NK-92 (cell line): ENCODE measurements at regions not wholly inside any gene's neighbourhood (a gene's known extent, or its start where the extent isn't known, plus 50 kb on each side); places are given as distances from the start of the nearest gene placed in this dataset.
"Not testable (repeated sequence)": the region's sequence is repeated elsewhere in the genome, so short reads cannot be mapped to it uniquely, and the experiment has no call there.

ENCODE experiments used
- DNase-seq: peaks from one replicate; lab custom pipeline; 2025; ENCODE audit not compliant: unreplicated experiment; lab: John Stamatoyannopoulos, UW

DNA sequence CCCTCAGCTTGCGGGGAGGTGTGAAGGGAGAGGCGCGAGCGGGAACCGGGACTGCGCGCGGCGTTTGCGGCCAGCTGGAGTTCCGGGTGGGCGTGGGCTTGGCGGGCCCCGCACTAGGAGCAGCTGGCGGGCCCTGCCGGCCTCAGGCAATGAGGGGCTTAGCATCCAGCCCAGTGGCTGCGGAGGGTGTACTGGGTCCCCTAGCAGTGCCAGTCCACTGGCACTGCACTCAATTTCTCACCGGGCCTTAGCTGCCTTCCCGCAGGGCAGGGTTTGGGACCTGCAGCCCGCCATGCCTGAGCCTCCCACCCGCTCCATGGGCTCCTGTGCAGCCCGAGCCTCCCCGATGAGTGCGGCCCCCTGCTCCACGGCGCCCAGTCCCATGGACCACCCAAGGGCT lies 163.5 kb upstream of the PTCH1 start:
- not testable (repeated sequence) for DNase-seq

DNA sequence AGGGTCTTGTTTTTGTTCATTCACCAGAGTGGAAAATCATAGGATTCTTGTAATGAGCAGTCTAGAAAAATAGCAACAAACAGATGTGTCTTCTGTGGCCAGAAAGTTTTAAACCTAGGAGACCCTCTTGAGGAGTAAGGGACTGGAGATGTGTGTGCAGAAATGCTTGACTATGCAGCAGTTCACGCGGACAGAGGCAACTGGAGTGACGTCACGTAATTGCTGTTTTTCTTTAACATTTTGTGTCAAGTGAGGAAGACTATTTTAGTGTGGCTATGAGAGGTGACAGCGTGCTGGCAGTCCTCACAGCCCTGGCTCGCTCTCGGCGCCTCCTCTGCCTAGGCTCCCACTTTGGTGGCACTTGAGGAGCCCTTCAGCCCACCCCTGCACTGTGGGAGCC lies 163.1 kb upstream of the PTCH1 start:
- DNase-seq: no peak

DNA sequence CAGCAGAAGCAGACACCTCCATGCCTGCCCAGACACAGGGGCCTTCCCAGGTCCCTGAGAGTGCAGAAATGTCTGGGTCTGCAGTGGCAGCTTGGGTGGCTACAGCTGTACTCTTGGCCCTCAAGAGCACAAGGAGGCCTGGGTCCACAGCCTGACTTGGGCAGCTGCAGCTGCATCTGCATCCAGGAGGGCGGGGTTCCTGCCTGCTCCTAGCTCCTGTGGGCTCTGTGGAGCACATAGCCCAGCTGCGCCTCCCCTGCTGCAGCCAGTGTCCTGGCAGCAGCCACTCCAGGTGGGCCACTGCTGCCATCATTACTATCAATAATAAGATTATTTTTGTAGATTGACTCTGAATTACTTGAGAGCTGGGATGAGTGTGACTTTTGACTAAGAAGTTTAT lies 162.0 kb upstream of the PTCH1 start:
- DNase-seq: no peak

DNA sequence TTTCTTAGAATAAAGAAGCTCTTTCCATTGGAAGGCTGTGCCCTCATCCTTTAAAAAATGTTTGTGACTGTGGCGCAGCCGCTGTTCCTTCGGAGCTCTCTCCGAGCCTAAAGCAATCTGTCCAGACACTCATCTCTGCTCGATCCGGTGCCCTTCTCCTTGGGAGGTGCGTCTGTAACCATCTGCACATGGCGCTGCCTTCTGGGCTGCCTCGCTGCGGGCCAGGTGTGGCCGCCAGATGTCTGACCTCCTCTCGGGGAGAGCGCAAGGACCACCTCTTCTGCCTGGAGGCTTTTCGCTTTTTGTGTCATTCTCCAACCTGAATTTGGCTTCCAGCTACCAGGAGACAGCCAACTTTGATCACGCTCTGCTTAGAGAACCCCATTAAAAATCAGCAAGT lies 153.4 kb upstream of the PTCH1 start:
- no peak for DNase-seq

DNA sequence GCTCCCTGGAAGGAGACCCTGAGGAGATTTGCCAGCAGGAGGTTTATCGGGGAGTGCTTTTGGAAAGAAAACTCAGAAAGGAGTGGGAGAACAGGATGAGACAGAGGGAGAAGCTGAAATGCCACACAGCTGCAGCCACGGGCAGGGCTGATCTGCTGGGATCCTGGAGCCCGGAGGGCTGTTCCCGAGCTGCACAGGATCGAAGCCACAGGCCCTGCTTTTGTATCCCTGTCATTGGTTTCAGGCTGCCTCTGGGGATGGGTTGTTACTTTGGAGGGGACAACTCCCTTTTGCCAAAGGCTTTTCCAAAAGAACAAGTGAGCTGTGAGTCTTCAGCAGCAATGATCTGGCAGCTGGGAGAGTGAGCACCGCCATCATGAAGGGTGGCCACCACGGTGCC lies 152.5 kb upstream of the PTCH1 start:
- no peak for DNase-seq

DNA sequence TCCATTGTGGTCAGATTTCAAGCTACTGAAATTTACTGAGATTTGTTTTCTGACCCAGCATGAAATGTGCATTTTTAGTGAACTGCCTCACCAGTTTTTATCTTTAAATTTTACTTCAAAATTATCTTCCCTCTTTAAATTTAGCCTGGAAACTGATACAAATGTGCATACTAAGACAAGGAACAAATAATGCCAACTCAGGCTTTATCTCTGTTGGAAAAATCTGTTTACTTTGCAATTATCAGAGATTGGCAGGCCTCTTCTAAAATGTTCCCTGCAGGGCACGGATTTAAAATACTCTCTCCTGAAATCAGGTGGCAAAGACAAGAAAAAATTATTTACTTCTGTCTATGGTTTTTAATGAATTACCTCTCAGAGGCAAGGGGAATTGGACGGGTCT lies 151.0 kb upstream of the PTCH1 start:
- DNase-seq: no peak

DNA sequence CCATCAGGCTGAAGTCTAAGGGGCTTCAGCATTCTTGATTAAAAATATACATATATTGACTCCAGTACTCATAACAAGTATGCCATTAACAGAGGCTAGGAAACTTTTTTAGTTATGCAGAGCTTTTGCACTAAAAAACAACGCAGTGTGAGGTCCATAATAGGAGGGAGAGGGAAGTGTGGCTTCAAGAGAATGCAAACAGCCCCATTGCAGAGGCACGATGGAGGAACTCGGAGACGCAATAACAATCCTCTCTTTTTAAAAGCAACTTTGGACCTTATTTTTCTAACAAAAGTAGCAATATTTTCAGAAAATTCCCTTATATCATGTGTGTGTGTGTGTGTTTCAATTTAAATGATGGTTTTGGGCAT lies 150.0 kb upstream of the PTCH1 start:
- DNase-seq: no peak

DNA sequence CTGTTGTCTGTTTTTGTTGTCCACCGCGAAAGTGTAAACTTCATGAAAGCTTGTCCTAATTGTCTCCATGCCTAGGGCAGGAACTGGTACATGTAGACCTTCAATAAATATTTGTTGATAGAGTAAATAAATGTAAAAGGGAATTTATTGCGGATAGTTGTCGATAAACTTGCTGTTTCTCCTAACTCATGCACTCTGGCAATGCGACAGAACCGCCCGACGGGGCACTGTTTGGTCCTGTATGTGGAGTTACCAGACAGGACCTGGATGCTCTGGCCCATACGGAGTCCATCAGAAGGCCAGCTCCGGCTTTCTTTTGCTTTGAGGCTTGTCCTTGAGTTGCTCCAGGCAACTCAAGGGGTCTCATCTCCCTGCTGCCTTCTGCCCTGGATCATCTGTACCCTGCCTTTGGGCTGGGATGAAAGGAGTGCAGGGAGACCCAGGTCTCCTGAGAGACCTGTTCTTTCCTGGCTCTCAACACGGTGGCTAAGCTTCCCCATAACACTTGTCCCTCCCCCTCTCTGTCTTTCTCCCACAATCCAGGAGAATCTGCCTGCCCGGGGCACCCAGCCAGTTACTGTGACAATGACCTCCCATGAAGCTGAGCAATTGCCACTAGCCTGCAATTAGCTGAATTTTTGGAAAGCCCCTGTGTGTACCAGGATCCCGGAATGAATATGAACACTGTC lies 149.5 kb upstream of the PTCH1 start:
- no peak for DNase-seq

DNA sequence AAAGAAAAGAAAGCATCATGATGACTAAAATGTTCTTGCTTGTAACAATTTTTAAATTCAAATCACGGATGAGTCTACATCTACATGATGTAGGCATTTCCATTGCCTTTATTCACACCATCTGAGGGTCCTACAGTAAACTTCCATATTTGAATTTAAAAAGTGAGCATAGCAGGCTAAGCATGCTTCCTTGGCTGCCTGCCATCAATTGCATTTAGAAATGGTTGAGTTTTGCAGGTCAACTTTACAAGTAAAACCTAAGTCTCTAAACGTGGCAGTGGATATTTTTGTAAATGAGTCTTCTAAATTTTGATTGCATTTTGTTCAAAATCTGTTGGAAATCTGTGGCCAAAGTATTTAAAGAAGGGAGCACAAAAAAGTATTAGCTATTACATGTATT lies 136.5 kb upstream of the PTCH1 start:
- no peak for DNase-seq

DNA sequence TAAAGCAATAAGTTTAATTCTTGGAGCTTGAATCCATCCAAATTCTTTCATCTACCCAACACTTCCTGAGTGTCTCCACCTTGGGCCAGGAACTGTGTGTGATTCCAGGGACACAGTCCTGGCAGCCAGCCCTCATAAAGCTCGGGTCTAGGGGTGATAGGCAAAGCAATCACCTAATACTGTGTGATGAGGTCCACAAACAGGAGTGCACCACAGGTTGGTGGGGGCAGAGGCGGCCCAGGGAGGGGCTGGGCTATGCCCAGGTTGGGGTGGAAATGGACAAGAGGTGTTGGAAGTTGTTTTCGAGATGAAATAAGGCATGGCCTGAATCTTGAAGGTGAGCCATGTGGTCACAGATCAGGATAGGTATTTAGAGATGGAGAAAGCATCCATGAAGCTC lies 133.9 kb upstream of the PTCH1 start:
- no peak for DNase-seq

DNA sequence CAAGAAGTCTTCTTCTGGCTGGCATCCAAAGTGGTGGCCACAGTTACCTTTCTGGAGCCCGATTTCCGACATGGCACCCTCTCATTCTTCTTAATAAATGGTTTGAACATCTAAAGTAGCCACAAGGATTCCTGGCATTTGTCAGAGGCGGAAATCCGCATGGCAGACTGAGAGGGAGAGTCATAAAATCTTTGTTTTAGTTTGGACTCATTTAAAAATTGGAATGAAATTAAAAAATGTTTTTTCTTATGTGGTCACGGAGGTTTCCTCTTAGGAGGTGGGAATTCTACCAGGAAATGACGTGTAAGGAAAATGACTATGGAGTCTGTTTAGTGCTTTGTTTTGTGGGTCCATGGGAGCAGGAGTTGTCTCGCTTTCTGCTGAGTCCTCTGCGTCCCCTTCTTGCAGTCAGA lies 133.0 kb upstream of the PTCH1 start:
- DNase-seq: no peak

DNA sequence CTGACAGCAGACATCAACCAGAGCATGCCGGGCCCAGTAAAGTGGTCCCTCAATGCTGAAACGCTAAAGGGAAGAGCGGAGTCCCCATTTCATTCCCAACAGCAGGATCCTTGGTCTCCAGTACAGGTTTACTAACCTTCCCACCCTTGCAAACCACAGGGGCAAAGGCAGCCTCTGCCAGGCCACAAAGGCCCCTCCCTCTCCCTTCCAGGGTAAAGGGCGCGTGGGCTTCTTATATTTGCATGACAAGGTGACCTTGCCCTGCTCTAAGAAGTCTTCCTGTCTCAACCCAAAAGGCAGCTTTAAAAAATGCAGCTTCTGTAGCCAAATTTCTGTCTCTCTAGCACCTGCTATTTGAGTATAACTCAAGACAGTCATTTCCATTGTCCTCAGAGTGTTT lies 131.5 kb upstream of the PTCH1 start:
- no peak for DNase-seq

DNA sequence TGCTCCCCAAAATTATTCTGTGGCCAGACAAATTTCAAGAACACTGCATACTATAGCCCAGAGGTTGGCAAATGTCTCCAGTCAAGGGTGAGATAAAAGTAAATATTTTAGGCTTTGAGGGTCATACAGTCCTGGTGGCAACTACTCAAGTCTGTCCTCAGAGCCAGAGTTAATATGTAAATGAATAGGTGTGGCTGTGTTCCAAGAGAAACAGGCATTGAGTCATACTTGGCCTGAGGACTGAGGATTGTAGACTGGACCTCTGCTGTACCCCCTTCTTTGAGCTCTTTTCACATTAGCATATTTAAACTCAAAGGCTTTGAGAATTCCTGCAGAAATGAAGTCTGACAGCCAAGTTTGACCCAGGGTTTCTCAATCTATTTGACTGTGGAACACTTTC lies 129.2 kb upstream of the PTCH1 start:
- DNase-seq: no peak

DNA sequence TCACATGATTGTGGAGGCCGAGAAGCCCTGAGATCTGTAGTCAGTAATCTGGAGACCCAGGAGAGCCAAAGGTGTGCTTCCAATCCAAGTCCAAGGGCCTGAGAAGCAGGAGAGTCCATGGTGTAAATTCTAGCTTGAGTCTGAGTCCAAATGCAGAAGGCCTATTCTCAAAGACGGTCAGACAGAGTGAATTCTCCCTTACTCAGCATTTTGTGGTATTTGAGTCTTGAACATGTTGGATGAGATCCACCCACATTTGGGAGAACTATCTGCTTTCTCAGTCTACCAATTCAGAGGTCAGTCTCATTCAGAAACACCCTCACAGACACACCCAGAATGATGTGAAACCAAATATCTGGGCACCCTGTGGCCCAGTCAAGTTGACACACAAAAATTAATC lies 128.8 kb upstream of the PTCH1 start:
- no peak for DNase-seq

DNA sequence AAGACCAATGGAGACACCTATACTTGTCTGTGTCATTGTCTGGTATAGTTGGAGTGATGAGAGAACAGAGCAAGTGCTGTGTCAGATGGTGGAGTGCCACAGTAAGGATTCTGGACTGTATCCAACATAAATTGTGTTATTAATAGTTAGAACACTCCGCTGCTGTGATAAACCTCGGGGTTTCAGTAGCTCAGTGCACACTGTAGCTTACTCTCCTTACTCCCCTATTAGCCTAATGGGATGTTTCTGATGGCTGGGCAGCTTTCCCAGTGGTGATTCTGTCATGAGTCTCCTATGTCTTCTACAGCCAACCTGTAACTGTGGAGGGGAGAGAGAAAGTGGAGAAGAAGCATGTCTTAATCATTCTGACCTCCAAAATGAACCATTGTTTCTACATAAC lies 127.6 kb upstream of the PTCH1 start:
- DNase-seq: no peak

DNA sequence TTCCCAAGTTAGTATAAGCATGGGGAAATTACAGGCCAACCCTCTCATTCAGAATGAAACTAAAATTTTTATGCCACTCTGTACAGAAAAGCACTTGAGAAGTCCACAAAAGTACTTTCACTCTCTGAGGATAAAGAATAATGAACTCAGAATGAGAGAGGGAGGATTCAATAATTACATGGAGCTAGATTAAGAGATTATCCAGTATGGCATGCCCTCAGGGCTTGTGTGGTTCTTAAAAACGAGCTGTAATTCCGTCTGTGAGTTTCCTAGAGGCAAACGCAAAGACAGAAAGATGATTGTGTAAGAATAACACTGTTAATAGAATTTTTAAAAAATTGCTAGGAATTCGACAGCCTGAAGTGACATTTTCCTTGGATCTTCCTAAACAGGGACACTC lies 126.8 kb upstream of the PTCH1 start:
- no peak for DNase-seq

DNA sequence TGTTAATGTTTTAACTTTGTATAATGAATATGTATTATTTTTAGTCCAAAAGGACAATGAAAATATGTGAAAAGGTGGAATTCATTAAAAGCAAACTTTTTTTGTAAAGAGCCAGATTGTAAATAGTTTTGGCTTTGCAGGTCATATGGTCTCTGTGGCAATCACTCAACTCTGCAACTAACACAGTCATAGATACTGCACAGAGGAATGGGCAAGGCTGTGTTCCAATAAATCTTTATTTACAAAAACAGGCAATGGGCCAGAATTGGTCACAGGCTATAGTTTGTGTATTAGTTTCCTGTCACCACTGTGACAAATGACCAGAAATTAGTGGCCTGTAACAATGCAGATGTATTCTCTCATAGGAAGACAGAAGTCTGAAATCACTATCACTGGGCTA lies 125.4 kb upstream of the PTCH1 start:
- no peak for DNase-seq

DNA sequence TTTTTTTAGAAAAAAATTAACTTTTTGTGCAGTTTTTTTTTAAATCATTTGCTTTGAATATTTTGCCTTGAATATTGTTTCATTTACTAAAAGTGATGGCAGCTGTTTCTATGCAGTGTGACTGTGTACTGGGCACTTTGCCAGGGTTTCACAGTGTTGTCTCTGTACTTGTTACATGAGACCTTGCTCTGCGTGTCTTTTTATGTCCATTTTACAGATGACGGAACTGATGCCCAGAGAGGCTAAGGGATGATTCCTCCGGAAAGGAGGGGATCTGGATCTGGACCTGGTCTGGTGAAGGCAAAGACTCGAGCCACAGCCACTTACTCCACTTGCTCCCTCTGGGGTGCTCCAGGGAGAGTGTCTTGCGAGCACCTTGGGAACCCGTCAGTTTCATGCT lies 124.8 kb upstream of the PTCH1 start:
- no peak for DNase-seq

DNA sequence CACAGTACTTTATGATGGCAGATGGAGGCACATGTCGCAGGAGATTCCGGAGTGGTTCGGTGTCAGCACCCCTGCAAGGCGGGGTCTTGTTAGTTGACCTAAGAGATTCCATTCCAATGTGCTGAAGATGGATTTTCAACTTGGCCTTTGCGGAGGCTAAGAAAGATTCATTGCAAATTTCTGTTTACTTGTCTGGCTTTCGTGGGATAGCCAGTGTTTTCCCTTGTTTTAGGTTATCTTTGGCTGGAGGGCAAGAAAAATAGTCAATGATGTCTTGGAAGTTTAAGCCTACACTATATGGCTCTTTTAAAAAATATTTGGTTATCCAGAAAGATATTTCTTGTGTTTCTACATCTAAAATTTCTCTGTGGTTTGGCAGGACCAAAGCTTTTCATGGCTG lies 123.6 kb upstream of the PTCH1 start:
- no peak for DNase-seq

DNA sequence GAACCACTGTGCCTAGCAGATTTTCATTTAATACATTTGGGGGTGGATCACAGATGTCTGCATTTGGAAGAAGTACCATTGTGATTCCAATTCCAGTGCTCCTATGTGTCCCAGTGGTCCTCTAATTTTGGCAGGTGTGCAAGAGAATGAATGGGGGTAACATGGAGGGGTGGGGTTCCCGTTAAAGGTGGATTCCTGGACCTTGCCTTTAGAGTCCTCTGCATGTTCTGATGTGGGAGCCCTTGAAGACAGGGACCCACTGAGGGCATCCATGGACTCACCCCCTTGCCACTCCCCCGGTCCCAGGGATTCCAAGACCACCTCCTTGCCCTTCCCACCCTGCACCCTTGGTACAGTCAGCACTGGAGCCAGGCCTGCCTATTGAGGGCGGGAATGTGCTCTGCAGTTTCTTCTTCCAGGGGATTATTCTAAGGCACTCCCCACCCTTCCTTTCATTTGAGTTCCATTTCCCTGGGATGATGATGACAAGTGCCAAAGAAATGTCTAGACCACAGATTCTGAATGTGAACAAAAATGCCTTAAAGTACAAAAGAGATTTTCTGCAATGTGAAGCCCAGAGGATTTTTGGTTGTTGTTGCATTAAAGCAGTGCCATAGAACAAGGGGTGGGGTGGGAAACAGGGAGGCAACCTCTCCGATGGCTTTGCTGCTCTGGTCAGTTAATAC lies 119.4 kb upstream of the PTCH1 start:
- DNase-seq: no peak

DNA sequence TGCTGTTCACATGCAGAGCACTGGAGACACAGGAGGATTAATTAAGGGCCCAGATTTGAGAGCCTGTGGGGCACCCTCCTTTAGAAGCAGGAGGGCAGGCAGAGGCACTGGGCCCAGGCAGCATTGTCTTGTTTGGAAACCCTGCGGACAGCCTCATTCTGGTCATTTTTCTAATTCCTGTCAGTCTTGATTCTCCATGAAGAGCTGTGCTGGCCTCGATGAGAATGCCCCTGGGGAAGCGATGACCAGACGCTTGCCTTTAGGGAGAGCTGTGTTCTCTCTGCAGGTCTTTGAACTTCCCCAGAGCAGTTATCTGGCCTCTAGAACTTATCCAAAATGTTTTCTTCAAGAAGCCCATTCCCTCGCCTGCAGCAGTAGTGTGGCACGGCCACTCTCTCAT lies 117.8 kb upstream of the PTCH1 start:
- no peak for DNase-seq

DNA sequence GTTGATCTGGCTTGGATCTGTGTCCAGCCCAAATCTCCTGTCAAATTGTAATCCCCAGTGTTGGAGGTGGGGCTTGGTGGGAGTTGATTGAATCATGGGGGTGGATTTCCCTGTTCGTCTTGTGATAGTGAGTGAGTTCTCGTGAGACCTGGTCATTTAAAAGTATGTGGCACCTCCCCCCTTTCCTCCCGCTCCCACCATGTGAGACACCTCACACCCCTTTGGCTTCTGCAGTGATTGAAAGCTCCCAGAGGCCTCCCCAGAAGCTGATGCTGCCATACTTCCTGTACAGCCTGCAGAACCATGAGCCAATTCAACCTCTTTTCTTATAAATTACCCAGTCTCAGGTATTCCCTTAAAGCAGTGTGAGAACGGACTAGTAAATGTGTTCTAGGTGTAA lies 117.3 kb upstream of the PTCH1 start:
- no peak for DNase-seq

DNA sequence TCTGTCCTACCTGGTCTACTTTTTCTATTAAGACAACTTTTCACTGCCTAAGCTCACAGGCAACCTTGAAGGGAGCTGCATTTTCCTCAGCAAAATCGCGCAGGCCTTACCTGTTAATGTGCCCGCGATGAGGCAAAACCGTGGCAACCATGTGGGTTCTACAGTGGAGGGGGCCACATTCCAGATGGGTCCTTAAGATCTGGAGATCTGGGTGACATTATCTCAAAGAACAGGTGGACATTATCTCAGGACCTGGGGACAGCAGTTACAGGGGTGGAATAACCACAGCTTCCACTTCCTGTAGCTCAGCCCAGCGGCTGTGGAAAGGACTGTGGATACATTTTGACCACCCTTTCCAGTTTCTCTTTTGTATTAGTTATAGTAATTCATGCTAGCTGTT lies 112.8 kb upstream of the PTCH1 start:
- no peak for DNase-seq
